ENCODE measurements at regions not wholly inside any gene's neighbourhood (a gene's known extent, or its start where the extent isn't known, plus 50 kb on each side); places are given as distances from the start of the nearest gene placed in this dataset.

- H3K4me2 ChIP-seq, result no peak overlapping the region
- H3K4me1 ChIP-seq, result no peaks in the 10 kb centered on the region
- no peak for TF ChIP-seq ZNF302 (CRISPR knock-in tag; IDR thresholded peaks at IDR 0.05)
- TF ChIP-seq NFE2L2 (conservative IDR thresholded peaks at IDR 0.05; ENCODE audit: low read length), result no peak
- TF ChIP-seq HDAC2 (IDR thresholded peaks at IDR 0.05), result no peak
- no peak for TF ChIP-seq MAZ (IDR thresholded peaks at IDR 0.05; ENCODE audit: borderline replicate concordance, low read depth, low read length)
- TF ChIP-seq RNF2 (IDR thresholded peaks at IDR 0.05; ENCODE audit: borderline replicate concordance, low read depth), result no peak
- TF ChIP-seq FOSL2 (IDR thresholded peaks at IDR 0.05), result no peak
- TF ChIP-seq FOSL2 (CRISPR knock-in tag; IDR thresholded peaks at IDR 0.05), result no peak
- no peak for TF ChIP-seq SREBF2 (IDR thresholded peaks at IDR 0.05)
- no peak for TF ChIP-seq RARB (CRISPR knock-in tag; IDR thresholded peaks at IDR 0.05)
- TF ChIP-seq ZFP36 (IDR thresholded peaks at IDR 0.05; ENCODE audit: borderline replicate concordance, partially characterized antibody), result no peak
- TF ChIP-seq CHD4 (IDR thresholded peaks at IDR 0.05; ENCODE audit: borderline replicate concordance), result no peak
- no peak for TF ChIP-seq JUN (IDR thresholded peaks at IDR 0.05)
- TF ChIP-seq CBX2 (IDR thresholded peaks at IDR 0.05; ENCODE audit: borderline replicate concordance, low read depth), result no peak
- no peak for TF ChIP-seq HEYL (CRISPR knock-in tag; IDR thresholded peaks at IDR 0.05)
- ATAC-seq (no peak), DNase-seq (ENCODE audit: low read depth in 1 of 2, low spot score in 1 of 2) (no peak), FAIRE-seq (no peak)
- H3K27ac ChIP-seq, result no peak overlapping the region
- no peak overlapping the region for H3K4me3 ChIP-seq
- ChIA-PET POLR2A (no interaction called here), CTCF (no interaction called here)
- WGBS (ENCODE audit: missing lambda C conversion rate), result 51% methylated on average over 5 of the region's 5 CpGs
- H3K9me3 ChIP-seq, result no peaks in the 10 kb centered on the region
Measured at GRCh38 chr13:68551701-68552522, 1321.8 kb upstream of the PCDH9 start.

- no peak overlapping the region for H3K4me2 ChIP-seq
- ATAC-seq (no peak), FAIRE-seq (no peak), DNase-seq (ENCODE audit: low read depth in 1 of 2, low spot score in 1 of 2) (no peak)
- 26% methylated on average over 1 of the region's 1 CpG for WGBS (ENCODE audit: missing lambda C conversion rate)
- H3K27ac ChIP-seq, result no peak overlapping the region
- CTCF ChIA-PET, result no interaction called here
- no peaks in the 10 kb centered on the region for H3K9me3 ChIP-seq
- POLR2A ChIA-PET, result no interaction called here
- TF ChIP-seq NPAS2 (CRISPR knock-in tag; IDR thresholded peaks at IDR 0.05; ENCODE audit: borderline replicate concordance) (no peak), KDM1A (IDR thresholded peaks at IDR 0.05; ENCODE audit: low read depth) (no peak), RNF2 (IDR thresholded peaks at IDR 0.05; ENCODE audit: borderline replicate concordance, low read depth) (no peak), SMC3 (IDR thresholded peaks at IDR 0.05) (no peak), CHD2 (IDR thresholded peaks at IDR 0.05; ENCODE audit: low read length, partially characterized antibody) (no peak), ZNF302 (CRISPR knock-in tag; IDR thresholded peaks at IDR 0.05) (no peak), HES2 (IDR thresholded peaks at IDR 0.05) (no peak), TFCP2L1 (CRISPR knock-in tag; IDR thresholded peaks at IDR 0.05) (no peak), EHMT2 (IDR thresholded peaks at IDR 0.05; ENCODE audit: low read depth) (no peak), ZSCAN20 (CRISPR knock-in tag; IDR thresholded peaks at IDR 0.05) (no peak), NFE2L2 (conservative IDR thresholded peaks at IDR 0.05; ENCODE audit: low read length) (no peak), FOSL2 (IDR thresholded peaks at IDR 0.05) (no peak), FOSL2 (CRISPR knock-in tag; IDR thresholded peaks at IDR 0.05) (no peak)
- no peak overlapping the region for H3K4me3 ChIP-seq
- H3K4me1 ChIP-seq, result no peaks in the 10 kb centered on the region
Measured at GRCh38 chr13:68550330-68550729, 1320.2 kb upstream of the PCDH9 start.

GRCh38 chr13:68540244-68540643 is 1310.1 kb upstream of the PCDH9 start:
- no peak for FAIRE-seq
- CTCF ChIA-PET, result no interaction called here
- no peak for ATAC-seq

More at GRCh38 chr13:68540244-68540643, 1310.1 kb upstream of the PCDH9 start:
- no peak overlapping the region for H3K4me2 ChIP-seq
- H3K9me3 ChIP-seq, result no peaks in the 10 kb centered on the region
- H3K27ac ChIP-seq, result no peak overlapping the region
- H3K4me1 ChIP-seq, result no peaks in the 10 kb centered on the region
- WGBS (ENCODE audit: missing lambda C conversion rate), result 34% methylated on average over 2 of the region's 2 CpGs
- TF ChIP-seq GATA3 (IDR thresholded peaks at IDR 0.05; ENCODE audit: borderline replicate concordance), result no peak
- no peak for TF ChIP-seq ZFP36 (IDR thresholded peaks at IDR 0.05; ENCODE audit: borderline replicate concordance, partially characterized antibody)
- no peak for TF ChIP-seq KDM1A (IDR thresholded peaks at IDR 0.05; ENCODE audit: low read depth)
- no peak for TF ChIP-seq FOSB (CRISPR knock-in tag; IDR thresholded peaks at IDR 0.05)
- no peak for TF ChIP-seq MAZ (IDR thresholded peaks at IDR 0.05; ENCODE audit: borderline replicate concordance, low read depth, low read length)
- no peak for TF ChIP-seq E2F6 (IDR thresholded peaks at IDR 0.05; ENCODE audit: borderline replicate concordance, low read depth)
- TF ChIP-seq RNF2 (IDR thresholded peaks at IDR 0.05; ENCODE audit: borderline replicate concordance, low read depth), result no peak
- TF ChIP-seq KDM5A (IDR thresholded peaks at IDR 0.05), result no peak
- POLR2A ChIA-PET, result no interaction called here
- no peak for DNase-seq (ENCODE audit: low read depth in 1 of 2, low spot score in 1 of 2)
- no peak overlapping the region for H3K4me3 ChIP-seq
